ENCODE measurements at regions not wholly inside any gene's neighbourhood (a gene's known extent, or its start where the extent isn't known, plus 50 kb on each side); places are given as distances from the start of the nearest gene placed in this dataset.
"Not testable (repeated sequence)": the region's sequence is repeated elsewhere in the genome, so short reads cannot be mapped to it uniquely, and the experiment has no call there.

DNA sequence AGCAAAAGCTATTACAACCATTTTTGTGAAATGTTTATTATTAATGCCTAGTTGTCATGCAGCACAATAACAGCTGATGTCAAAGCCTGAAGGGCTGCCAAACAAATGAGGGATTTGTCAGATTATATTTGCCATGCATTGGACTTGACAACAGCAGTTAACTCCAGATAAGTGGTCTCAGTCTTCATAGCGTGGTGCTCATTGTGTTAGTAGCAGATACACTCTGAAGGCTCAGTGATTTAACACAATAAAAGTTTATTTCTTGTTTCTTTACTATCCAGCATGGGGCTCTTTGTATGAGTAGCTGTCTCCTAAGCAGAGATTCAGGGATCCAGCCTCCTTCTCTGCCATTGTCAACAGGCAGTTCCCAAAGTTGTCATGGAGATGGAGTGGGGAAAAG lies 76.0 kb upstream of the PTGFRN start:
- no peak overlapping the region for H3K4me3 ChIP-seq (ENCODE audit: low read depth, low read length)
- H3K9ac ChIP-seq (ENCODE audit: low read length), result no peak overlapping the region
- H3K4me1 ChIP-seq (ENCODE audit: control insufficient read depth, insufficient read depth, low read length), result peaks cover 43% of the 10 kb centered on the region
- H3K27me3 ChIP-seq (ENCODE audit: control insufficient read depth, insufficient read depth, low read length), result no peaks in the 10 kb centered on the region
- peaks cover 16% of the 10 kb centered on the region for H3K9me3 ChIP-seq (ENCODE audit: control insufficient read depth, insufficient read depth, low read depth, low read length)
- no peak overlapping the region for H3K27ac ChIP-seq (ENCODE audit: low read depth, low read length)
- H3K36me3 ChIP-seq (ENCODE audit: control insufficient read depth, insufficient read depth, low read length), result no peaks in the 10 kb centered on the region

DNA sequence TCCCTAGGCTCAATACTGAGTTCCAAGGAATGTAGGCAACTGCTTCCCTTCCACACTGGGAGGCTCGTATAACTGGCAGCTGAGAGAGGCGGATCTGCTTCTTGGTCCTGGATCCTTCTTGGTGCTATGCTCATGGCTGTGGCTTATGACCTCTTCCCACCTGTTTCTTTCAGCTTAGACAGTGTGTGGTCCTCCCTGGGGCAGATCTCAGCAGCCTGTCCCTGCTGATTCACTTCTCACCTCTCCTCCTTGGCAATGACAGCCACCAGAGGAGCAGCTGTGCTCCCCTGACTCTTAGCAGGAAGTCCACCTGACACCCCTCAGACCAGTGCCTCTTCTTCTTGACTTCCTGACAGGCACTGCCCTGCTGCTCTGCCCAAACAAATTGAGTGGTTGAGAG lies 75.1 kb upstream of the PTGFRN start:
- Histone ChIP-seq H3K4me1 (ENCODE audit: control insufficient read depth, insufficient read depth, low read length) (peaks cover 43% of the 10 kb centered on the region), H3K9me3 (ENCODE audit: control insufficient read depth, insufficient read depth, low read depth, low read length) (peaks cover 16% of the 10 kb centered on the region), H3K36me3 (ENCODE audit: control insufficient read depth, insufficient read depth, low read length) (no peaks in the 10 kb centered on the region), H3K9ac (ENCODE audit: low read length) (no peak overlapping the region), H3K27me3 (ENCODE audit: control insufficient read depth, insufficient read depth, low read length) (no peaks in the 10 kb centered on the region), H3K4me3 (ENCODE audit: low read depth, low read length) (no peak overlapping the region), H3K27ac (ENCODE audit: low read depth, low read length) (no peak overlapping the region)

DNA sequence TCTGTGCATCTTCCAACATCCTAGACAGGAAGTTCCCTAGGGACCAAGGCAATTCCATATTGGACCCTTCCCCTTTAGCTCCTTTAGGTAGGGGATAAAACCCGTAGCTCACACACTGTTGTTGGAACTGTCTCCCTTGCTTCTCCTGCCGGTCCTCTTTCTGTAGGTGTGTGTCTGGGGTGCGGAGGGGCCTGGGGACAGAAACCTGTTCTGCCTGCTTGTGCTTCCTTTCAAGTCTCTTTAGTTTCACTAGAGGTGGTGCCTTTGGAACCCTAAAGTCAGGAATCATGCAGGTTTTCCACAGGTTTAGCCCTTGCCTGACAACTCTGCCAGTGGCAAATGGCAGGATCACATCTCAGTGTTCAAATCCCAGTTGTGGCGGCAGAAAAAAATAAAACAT lies 74.6 kb upstream of the PTGFRN start:
- Histone ChIP-seq H3K27ac (ENCODE audit: low read depth, low read length) (no peak overlapping the region), H3K9me3 (ENCODE audit: control insufficient read depth, insufficient read depth, low read depth, low read length) (peaks cover 16% of the 10 kb centered on the region), H3K4me1 (ENCODE audit: control insufficient read depth, insufficient read depth, low read length) (peaks cover 43% of the 10 kb centered on the region), H3K9ac (ENCODE audit: low read length) (no peak overlapping the region), H3K4me3 (ENCODE audit: low read depth, low read length) (no peak overlapping the region), H3K36me3 (ENCODE audit: control insufficient read depth, insufficient read depth, low read length) (no peaks in the 10 kb centered on the region), H3K27me3 (ENCODE audit: control insufficient read depth, insufficient read depth, low read length) (no peaks in the 10 kb centered on the region)

DNA sequence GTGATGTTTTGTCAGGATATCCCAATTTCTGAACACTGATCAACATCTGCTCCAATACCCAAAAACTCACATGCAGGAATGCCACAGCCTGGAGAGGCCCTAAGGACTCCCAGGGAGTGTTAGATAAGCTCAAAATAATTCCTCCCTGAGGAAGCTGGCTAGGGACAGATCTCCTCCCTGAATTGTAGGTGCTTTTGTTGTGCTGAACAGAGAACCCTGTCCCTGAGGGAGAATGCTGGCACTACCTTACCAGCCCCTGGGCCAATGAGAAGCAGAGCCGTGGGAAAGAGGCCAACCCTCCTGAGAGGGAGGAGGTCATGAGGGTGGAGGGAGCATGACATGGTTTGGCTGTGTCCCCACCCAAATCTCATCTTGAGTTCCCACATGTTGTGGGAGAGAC lies 73.6 kb upstream of the PTGFRN start:
- H3K9ac ChIP-seq (ENCODE audit: low read length), result no peak overlapping the region
- H3K9me3 ChIP-seq (ENCODE audit: control insufficient read depth, insufficient read depth, low read depth, low read length), result peaks cover 16% of the 10 kb centered on the region
- peaks cover 43% of the 10 kb centered on the region for H3K4me1 ChIP-seq (ENCODE audit: control insufficient read depth, insufficient read depth, low read length)
- H3K36me3 ChIP-seq (ENCODE audit: control insufficient read depth, insufficient read depth, low read length), result no peaks in the 10 kb centered on the region
- H3K27ac ChIP-seq (ENCODE audit: low read depth, low read length), result no peak overlapping the region
- no peaks in the 10 kb centered on the region for H3K27me3 ChIP-seq (ENCODE audit: control insufficient read depth, insufficient read depth, low read length)
- no peak overlapping the region for H3K4me3 ChIP-seq (ENCODE audit: low read depth, low read length)

DNA sequence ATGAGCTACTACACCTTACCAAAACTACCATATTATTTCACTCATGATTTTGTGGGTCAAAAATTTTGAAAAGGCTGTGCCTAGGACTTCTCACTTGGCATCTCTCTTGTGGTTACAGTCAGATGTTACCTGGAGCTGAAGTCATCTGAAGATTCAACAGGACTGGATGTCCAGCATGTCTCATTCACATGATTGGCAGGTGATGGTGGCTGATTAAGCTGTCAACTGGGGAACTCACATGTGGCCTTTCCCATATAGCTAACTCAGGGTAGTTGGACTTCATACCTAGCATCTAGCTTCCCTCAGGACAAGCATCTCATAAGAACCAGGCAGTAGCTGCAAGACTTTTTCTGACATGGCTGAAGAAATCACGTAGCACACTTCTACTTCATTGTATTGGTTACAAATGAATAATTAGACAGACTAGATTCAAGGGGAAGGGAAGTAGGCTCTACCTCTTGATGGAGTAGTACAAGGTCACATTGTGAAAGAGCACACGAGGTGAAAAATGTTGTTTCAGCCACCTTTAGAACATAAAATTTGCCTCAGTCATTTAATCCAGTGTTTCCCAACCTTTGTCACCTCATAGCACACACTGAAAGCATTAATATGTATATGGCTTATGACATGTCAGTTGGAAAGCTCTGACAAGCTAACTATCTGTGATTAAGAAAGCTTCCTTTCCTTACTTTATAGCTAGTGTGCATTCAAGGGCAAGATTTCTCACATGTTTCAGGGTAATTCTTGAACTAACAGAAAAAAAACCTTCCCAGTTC lies 68.0 kb upstream of the PTGFRN start:
- Histone ChIP-seq H3K9me3 (ENCODE audit: control insufficient read depth, insufficient read depth, low read depth, low read length) (peaks cover 15% of the 10 kb centered on the region), H3K27ac (ENCODE audit: low read depth, low read length) (no peak overlapping the region), H3K4me3 (ENCODE audit: low read depth, low read length) (no peak overlapping the region), H3K27me3 (ENCODE audit: control insufficient read depth, insufficient read depth, low read length) (no peaks in the 10 kb centered on the region), H3K9ac (ENCODE audit: low read length) (no peak overlapping the region), H3K4me1 (ENCODE audit: control insufficient read depth, insufficient read depth, low read length) (no peaks in the 10 kb centered on the region), H3K36me3 (ENCODE audit: control insufficient read depth, insufficient read depth, low read length) (no peaks in the 10 kb centered on the region)

DNA sequence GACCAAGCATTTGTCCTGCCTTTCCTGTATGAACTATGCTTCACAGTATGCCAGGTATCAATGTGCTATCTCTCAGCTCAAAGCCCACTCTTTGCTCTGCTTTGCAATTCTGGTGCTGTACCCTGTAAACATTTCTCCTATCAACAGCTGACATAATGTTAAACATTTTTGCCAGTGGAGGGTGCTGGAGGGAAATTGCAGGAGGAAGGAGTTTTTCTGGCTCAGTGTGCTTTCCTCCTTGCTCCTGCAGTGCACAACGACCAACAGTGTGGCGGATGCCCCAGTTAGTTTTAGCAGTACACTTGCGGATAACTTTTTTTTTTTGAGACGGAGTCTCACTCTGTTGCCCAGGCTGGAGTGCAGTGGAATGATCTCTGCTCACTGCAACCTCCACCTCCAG lies 67.1 kb upstream of the PTGFRN start:
- H3K9me3 ChIP-seq (ENCODE audit: control insufficient read depth, insufficient read depth, low read depth, low read length), result peaks cover 6% of the 10 kb centered on the region
- no peaks in the 10 kb centered on the region for H3K36me3 ChIP-seq (ENCODE audit: control insufficient read depth, insufficient read depth, low read length)
- H3K27ac ChIP-seq (ENCODE audit: low read depth, low read length), result no peak overlapping the region
- H3K4me3 ChIP-seq (ENCODE audit: low read depth, low read length), result no peak overlapping the region
- H3K9ac ChIP-seq (ENCODE audit: low read length), result no peak overlapping the region
- no peaks in the 10 kb centered on the region for H3K27me3 ChIP-seq (ENCODE audit: control insufficient read depth, insufficient read depth, low read length)
- no peaks in the 10 kb centered on the region for H3K4me1 ChIP-seq (ENCODE audit: control insufficient read depth, insufficient read depth, low read length)

DNA sequence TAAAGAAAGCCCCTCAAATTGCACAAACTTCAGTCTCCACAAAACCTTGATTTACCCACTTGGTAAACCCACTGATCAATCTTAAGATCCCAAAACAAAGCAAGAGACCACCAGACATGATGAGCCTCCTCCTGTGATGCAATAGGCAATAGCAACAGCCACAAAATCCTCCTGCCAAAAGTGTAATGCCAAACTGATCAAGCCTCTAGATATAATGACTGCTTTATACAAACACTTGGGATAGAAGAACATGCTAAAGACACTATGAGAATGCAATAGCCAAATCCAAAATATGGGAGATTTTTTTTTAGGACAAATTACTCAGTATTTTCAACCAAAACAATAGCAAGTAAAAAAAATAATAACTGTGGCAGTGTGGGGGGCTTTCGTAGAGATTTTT lies 64.9 kb upstream of the PTGFRN start:
- Histone ChIP-seq H3K27ac (ENCODE audit: low read depth, low read length) (no peak overlapping the region), H3K27me3 (ENCODE audit: control insufficient read depth, insufficient read depth, low read length) (no peaks in the 10 kb centered on the region), H3K4me3 (ENCODE audit: low read depth, low read length) (no peak overlapping the region), H3K9ac (ENCODE audit: low read length) (no peak overlapping the region), H3K36me3 (ENCODE audit: control insufficient read depth, insufficient read depth, low read length) (no peaks in the 10 kb centered on the region), H3K4me1 (ENCODE audit: control insufficient read depth, insufficient read depth, low read length) (no peaks in the 10 kb centered on the region), H3K9me3 (ENCODE audit: control insufficient read depth, insufficient read depth, low read depth, low read length) (no peaks in the 10 kb centered on the region)

DNA sequence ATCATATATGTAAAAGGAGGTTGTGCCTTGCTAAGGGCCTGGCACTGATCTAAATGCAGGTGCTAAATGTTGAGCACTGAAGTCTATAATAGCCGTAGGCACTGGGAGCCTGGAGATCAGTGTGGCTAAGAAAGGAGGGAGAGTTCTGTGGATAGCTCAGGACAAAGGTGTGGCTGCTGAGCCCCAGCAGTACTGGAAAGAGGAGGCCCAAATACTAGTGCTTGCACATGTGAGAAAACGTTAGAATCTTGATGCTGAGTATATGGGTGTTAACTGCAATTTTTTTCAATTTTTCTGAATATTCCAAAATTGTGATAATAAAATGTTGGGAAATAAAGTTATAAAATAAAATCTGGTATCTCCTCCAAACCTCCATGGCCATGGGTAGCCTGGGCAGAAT lies 62.5 kb upstream of the PTGFRN start:
- Histone ChIP-seq H3K9me3 (ENCODE audit: control insufficient read depth, insufficient read depth, low read depth, low read length) (no peaks in the 10 kb centered on the region), H3K27me3 (ENCODE audit: control insufficient read depth, insufficient read depth, low read length) (no peaks in the 10 kb centered on the region), H3K4me3 (ENCODE audit: low read depth, low read length) (no peak overlapping the region), H3K36me3 (ENCODE audit: control insufficient read depth, insufficient read depth, low read length) (no peaks in the 10 kb centered on the region), H3K9ac (ENCODE audit: low read length) (no peak overlapping the region), H3K27ac (ENCODE audit: low read depth, low read length) (no peak overlapping the region), H3K4me1 (ENCODE audit: control insufficient read depth, insufficient read depth, low read length) (peaks cover 4% of the 10 kb centered on the region)

DNA sequence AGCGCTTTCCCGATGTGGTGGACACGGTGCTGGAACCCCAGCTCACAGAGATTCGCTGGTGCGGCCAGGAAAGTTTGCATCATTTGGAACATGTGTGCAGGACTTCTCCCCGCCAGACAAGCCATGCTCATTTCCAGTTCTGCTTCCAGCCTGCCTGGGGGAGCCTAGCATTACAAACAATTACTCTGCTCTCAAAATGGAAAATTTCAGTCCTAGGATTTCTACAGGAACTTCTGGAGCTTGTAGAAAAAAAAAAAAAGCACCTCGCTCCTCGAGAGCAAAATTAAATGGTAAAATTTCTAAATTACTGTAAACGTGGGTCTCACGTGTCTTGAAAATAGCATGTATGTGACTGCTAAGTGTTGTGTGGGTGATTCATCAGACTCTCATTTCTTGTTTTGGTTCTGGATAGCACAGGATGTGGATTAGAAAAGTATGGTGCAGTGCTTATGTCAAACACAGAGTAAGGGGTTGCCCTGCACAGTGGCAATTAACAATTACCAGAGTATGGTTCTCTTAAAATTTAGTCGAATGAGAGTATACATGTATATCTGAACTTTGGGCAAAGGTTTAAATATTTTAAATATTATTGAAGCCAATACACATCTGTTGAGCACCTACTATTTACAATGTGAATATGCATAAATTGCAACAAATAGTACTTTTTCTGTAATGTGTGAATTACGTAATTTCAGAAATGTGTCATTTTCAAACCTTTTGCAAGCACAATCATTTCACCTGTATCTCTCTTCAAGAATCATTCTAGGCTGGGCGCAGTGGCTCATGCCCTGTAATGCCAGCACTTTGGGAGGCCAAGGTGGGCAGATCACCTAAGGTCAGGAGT lies 61.8 kb upstream of the PTGFRN start:
- H3K4me1 ChIP-seq (ENCODE audit: control insufficient read depth, insufficient read depth, low read length), result peaks cover 11% of the 10 kb centered on the region
- H3K36me3 ChIP-seq (ENCODE audit: control insufficient read depth, insufficient read depth, low read length), result no peaks in the 10 kb centered on the region
- no peak overlapping the region for H3K4me3 ChIP-seq (ENCODE audit: low read depth, low read length)
- no peak overlapping the region for H3K27ac ChIP-seq (ENCODE audit: low read depth, low read length)
- H3K27me3 ChIP-seq (ENCODE audit: control insufficient read depth, insufficient read depth, low read length), result no peaks in the 10 kb centered on the region
- no peak overlapping the region for H3K9ac ChIP-seq (ENCODE audit: low read length)
- H3K9me3 ChIP-seq (ENCODE audit: control insufficient read depth, insufficient read depth, low read depth, low read length), result no peaks in the 10 kb centered on the region

DNA sequence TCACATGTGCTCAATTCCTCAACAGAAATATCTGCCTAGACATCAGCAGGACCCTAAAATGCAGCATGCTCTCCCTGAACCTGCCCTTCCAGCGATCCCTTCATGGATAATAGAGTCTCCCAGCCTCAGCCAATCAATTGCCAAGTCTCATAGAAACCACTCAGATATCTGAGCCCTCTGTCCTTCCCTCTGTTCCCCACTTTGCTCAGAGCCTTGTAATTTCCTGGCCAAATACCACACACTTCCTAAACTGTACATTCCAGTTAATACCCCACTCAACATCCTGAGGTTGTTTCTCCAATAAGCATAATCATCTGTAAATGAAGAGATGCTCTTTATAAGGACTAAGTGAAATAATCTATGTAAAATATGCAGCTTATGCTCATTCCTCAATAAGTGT lies 59.3 kb upstream of the PTGFRN start:
- H3K9me3 ChIP-seq (ENCODE audit: control insufficient read depth, insufficient read depth, low read depth, low read length), result no peaks in the 10 kb centered on the region
- no peaks in the 10 kb centered on the region for H3K36me3 ChIP-seq (ENCODE audit: control insufficient read depth, insufficient read depth, low read length)
- H3K4me1 ChIP-seq (ENCODE audit: control insufficient read depth, insufficient read depth, low read length), result peaks cover 35% of the 10 kb centered on the region
- H3K4me3 ChIP-seq (ENCODE audit: low read depth, low read length), result no peak overlapping the region
- H3K9ac ChIP-seq (ENCODE audit: low read length), result no peak overlapping the region
- no peak overlapping the region for H3K27ac ChIP-seq (ENCODE audit: low read depth, low read length)
- no peaks in the 10 kb centered on the region for H3K27me3 ChIP-seq (ENCODE audit: control insufficient read depth, insufficient read depth, low read length)

DNA sequence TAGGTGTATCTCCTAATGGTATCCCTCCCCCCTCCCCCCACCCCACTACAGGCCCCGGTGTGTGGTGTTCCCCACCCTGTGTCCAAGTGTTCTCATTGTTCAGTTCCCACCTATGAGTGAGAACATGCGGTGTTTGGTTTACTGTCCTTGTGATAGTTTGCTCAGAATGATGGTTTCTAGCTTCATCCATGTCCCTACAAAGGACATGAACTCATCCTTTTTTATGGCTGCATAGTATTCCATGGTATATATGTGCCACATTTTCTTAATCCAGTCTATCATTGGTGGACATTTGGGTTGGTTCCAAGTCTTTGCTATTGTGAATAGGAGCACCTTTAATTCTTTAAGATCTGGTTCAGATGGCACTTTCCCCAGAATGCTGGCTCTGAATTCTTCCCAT lies 58.5 kb upstream of the PTGFRN start:
- H3K27me3 ChIP-seq (ENCODE audit: control insufficient read depth, insufficient read depth, low read length); H3K9me3 ChIP-seq (ENCODE audit: control insufficient read depth, insufficient read depth, low read depth, low read length); H3K36me3 ChIP-seq (ENCODE audit: control insufficient read depth, insufficient read depth, low read length); H3K4me3 ChIP-seq (ENCODE audit: low read depth, low read length); H3K27ac ChIP-seq (ENCODE audit: low read depth, low read length); H3K9ac ChIP-seq (ENCODE audit: low read length): not testable (repeated sequence)
- H3K4me1 ChIP-seq (ENCODE audit: control insufficient read depth, insufficient read depth, low read length), result peaks cover 43% of the 10 kb centered on the region
